ENCODE measurements at regions not wholly inside any gene's neighbourhood (a gene's known extent, or its start where the extent isn't known, plus 50 kb on each side); places are given as distances from the start of the nearest gene placed in this dataset.

GRCh38 chr13:77981281-77981881 is 62.8 kb upstream of the EDNRB start:
- Histone ChIP-seq H3K4me1 (no peaks in the 10 kb centered on the region), H2AFZ (no peak overlapping the region), H3K36me3 (ENCODE audit: control insufficient read depth, insufficient read depth, low read length) (no peaks in the 10 kb centered on the region), H3K4me3 (ENCODE audit: low read depth, low read length) (no peak overlapping the region), H3K27ac (no peak overlapping the region), H3K9ac (no peak overlapping the region), H3K27me3 (ENCODE audit: control insufficient read depth, insufficient read depth, low read length) (no peaks in the 10 kb centered on the region), H3K9me3 (ENCODE audit: control insufficient read depth, low read length) (no peaks in the 10 kb centered on the region), H3K4me2 (ENCODE audit: low read length) (no peak overlapping the region), H3K79me2 (no peaks in the 10 kb centered on the region)
- TF ChIP-seq, protein P1, sequence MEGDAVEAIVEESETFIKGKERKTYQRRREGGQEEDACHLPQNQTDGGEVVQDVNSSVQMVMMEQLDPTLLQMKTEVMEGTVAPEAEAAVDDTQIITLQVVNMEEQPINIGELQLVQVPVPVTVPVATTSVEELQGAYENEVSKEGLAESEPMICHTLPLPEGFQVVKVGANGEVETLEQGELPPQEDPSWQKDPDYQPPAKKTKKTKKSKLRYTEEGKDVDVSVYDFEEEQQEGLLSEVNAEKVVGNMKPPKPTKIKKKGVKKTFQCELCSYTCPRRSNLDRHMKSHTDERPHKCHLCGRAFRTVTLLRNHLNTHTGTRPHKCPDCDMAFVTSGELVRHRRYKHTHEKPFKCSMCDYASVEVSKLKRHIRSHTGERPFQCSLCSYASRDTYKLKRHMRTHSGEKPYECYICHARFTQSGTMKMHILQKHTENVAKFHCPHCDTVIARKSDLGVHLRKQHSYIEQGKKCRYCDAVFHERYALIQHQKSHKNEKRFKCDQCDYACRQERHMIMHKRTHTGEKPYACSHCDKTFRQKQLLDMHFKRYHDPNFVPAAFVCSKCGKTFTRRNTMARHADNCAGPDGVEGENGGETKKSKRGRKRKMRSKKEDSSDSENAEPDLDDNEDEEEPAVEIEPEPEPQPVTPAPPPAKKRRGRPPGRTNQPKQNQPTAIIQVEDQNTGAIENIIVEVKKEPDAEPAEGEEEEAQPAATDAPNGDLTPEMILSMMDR (IDR thresholded peaks at IDR 0.05), result no peak

DNA sequence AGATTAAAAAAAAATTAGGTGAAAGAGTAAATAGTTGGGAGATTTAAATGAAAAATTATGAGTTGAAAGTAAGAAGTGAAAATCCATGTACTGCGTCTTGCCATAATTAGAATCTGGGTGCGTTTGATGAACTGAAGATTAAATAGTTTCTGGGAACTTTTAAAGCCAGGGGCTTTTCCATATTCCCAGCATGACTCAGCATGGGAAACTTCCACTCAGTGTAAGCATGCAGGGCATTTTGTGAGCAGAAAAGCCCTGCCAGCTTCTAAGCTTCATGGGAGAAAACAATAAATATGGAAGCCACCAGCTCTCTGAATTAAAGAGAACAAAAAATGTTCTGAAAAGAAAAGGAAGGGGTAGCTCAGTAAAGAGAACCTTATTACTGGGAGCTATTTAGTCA is 62.0 kb upstream of the EDNRB start:
- Histone ChIP-seq H3K27me3 (ENCODE audit: control insufficient read depth, insufficient read depth, low read length) (no peaks in the 10 kb centered on the region), H3K79me2 (no peaks in the 10 kb centered on the region), H3K4me3 (ENCODE audit: low read depth, low read length) (no peak overlapping the region), H3K27ac (no peak overlapping the region), H3K36me3 (ENCODE audit: control insufficient read depth, insufficient read depth, low read length) (no peaks in the 10 kb centered on the region), H3K4me2 (ENCODE audit: low read length) (no peak overlapping the region), H3K9ac (no peak overlapping the region), H2AFZ (no peak overlapping the region), H3K4me1 (no peaks in the 10 kb centered on the region), H3K9me3 (ENCODE audit: control insufficient read depth, low read length) (no peaks in the 10 kb centered on the region)
- TF ChIP-seq, protein P1 (IDR thresholded peaks at IDR 0.05), result no peak

GRCh38 chr13:77979721-77980385 is 61.2 kb upstream of the EDNRB start:
- Histone ChIP-seq H3K4me1 (no peaks in the 10 kb centered on the region), H3K9ac (no peak overlapping the region), H3K27ac (no peak overlapping the region), H3K4me3 (ENCODE audit: low read depth, low read length) (no peak overlapping the region), H3K79me2 (no peaks in the 10 kb centered on the region), H2AFZ (no peak overlapping the region), H3K4me2 (ENCODE audit: low read length) (no peak overlapping the region), H3K9me3 (ENCODE audit: control insufficient read depth, low read length) (no peaks in the 10 kb centered on the region), H3K27me3 (ENCODE audit: control insufficient read depth, insufficient read depth, low read length) (no peaks in the 10 kb centered on the region), H3K36me3 (ENCODE audit: control insufficient read depth, insufficient read depth, low read length) (no peaks in the 10 kb centered on the region)
- TF ChIP-seq, protein P1 (IDR thresholded peaks at IDR 0.05), result no peak

GRCh38 chr13:77975358-77976042 is 56.9 kb upstream of the EDNRB start:
- H3K4me1 ChIP-seq, result no peaks in the 10 kb centered on the region
- no peaks in the 10 kb centered on the region for H3K27me3 ChIP-seq (ENCODE audit: control insufficient read depth, insufficient read depth, low read length)
- TF ChIP-seq, protein P1 (IDR thresholded peaks at IDR 0.05), result no peak
- no peaks in the 10 kb centered on the region for H3K79me2 ChIP-seq
- no peaks in the 10 kb centered on the region for H3K9me3 ChIP-seq (ENCODE audit: control insufficient read depth, low read length)
- no peak overlapping the region for H2AFZ ChIP-seq
- H3K27ac ChIP-seq, result no peak overlapping the region
- H3K4me3 ChIP-seq (ENCODE audit: low read depth, low read length), result no peak overlapping the region
- H3K9ac ChIP-seq, result no peak overlapping the region
- H3K36me3 ChIP-seq (ENCODE audit: control insufficient read depth, insufficient read depth, low read length), result no peaks in the 10 kb centered on the region
- no peak overlapping the region for H3K4me2 ChIP-seq (ENCODE audit: low read length)

Measured in parathyroid adenoma (tissue), 2 donors.